ENCODE measurements at regions not wholly inside any gene's neighbourhood (a gene's known extent, or its start where the extent isn't known, plus 50 kb on each side); places are given as distances from the start of the nearest gene placed in this dataset.

DNA sequence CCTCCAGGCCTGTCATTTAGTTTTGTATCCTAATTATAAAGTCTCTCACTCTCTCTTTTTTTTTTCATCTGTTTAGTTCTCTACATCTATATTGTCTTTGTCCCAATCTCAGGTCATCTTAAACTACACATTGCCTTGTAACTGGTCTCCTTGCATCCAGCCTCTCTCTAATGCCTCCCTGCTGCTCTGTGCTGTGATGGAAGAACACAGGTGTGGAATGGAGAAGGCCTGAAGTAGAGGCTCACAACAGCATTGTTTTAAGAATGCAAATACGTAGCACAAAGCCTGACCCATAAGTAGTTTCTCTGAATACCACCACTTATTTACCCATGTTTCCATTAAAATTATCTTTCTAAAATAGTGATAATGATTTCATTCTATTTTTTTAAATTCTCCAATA, 108.8 kb upstream of the FRY start:
- no peak overlapping the region for H3K4me3 ChIP-seq (ENCODE audit: low read depth, low read length)
- DNase-seq (ENCODE audit: low read depth): no peak
- TF ChIP-seq, protein P1, sequence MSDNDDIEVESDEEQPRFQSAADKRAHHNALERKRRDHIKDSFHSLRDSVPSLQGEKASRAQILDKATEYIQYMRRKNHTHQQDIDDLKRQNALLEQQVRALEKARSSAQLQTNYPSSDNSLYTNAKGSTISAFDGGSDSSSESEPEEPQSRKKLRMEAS (IDR thresholded peaks at IDR 0.05; ENCODE audit: low read depth, low read length): no peak
- no peak for TF ChIP-seq POLR2A (IDR thresholded peaks at IDR 0.05; ENCODE audit: extremely low read depth, insufficient read length)
- no peak for TF ChIP-seq MYC (IDR thresholded peaks at IDR 0.05; ENCODE audit: low read depth, low read length)
- TF ChIP-seq, protein P2, sequence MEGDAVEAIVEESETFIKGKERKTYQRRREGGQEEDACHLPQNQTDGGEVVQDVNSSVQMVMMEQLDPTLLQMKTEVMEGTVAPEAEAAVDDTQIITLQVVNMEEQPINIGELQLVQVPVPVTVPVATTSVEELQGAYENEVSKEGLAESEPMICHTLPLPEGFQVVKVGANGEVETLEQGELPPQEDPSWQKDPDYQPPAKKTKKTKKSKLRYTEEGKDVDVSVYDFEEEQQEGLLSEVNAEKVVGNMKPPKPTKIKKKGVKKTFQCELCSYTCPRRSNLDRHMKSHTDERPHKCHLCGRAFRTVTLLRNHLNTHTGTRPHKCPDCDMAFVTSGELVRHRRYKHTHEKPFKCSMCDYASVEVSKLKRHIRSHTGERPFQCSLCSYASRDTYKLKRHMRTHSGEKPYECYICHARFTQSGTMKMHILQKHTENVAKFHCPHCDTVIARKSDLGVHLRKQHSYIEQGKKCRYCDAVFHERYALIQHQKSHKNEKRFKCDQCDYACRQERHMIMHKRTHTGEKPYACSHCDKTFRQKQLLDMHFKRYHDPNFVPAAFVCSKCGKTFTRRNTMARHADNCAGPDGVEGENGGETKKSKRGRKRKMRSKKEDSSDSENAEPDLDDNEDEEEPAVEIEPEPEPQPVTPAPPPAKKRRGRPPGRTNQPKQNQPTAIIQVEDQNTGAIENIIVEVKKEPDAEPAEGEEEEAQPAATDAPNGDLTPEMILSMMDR (IDR thresholded peaks at IDR 0.05; ENCODE audit: low read depth, low read length): no peak

DNA sequence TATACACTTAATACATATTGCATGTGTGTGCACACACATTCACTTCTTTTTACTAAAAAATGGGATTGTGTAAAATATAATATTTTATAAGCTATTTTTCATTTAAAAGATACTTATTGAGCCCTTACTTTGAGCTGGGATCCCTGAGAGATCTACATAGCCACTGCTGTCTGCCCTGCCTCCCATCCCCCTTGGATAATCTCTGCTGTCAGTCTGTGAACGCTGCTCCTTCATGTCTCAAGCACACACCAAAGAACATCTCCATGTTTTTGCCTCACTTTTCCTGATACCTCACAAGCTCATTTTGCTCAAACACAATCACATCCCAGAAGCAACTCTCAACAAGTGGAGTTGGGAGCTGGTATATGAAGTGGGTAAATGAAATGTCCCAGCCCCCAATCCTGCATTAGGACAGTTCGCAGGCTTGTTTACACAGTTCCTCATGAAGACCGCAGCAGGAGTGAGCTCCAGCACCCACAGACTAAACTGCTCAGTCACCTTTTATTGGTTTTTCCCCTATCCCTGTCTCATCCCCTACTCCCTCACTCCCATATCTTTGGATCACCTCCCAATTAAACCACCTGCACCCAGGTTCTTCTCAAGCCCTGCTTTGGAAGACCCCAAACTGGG, 108.3 kb upstream of the FRY start:
- TF ChIP-seq MYC (IDR thresholded peaks at IDR 0.05; ENCODE audit: low read depth, low read length) (no peak), POLR2A (IDR thresholded peaks at IDR 0.05; ENCODE audit: extremely low read depth, insufficient read length) (no peak)
- TF ChIP-seq, protein P1 (IDR thresholded peaks at IDR 0.05; ENCODE audit: low read depth, low read length): no peak
- TF ChIP-seq, protein P2 (IDR thresholded peaks at IDR 0.05; ENCODE audit: low read depth, low read length): no peak
- no peak for DNase-seq (ENCODE audit: low read depth)
- H3K4me3 ChIP-seq (ENCODE audit: low read depth, low read length): no peak overlapping the region

DNA sequence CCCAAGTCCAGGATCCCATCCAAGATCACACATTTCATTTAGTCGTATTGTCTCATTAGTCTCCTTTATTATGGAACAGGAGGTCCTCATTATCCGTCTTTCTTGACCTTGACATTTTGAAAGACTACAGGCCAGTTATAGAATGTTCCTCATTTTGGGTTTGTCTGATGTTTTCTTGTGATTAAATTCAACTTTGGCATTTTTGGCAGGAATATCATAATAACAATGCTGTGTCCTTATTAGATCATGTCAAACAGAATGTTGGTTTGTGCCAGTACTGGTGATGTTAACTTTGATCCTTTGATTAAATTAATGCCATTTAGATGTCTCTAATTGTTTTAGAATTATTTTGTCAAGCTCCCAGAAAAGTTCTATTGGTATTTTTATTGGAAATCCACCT, 106.5 kb upstream of the FRY start:
- DNase-seq (ENCODE audit: low read depth): no peak
- TF ChIP-seq POLR2A (IDR thresholded peaks at IDR 0.05; ENCODE audit: extremely low read depth, insufficient read length): no peak
- TF ChIP-seq, protein P1 (IDR thresholded peaks at IDR 0.05; ENCODE audit: low read depth, low read length): no peak
- TF ChIP-seq, protein P2 (IDR thresholded peaks at IDR 0.05; ENCODE audit: low read depth, low read length): no peak
- no peak overlapping the region for H3K4me3 ChIP-seq (ENCODE audit: low read depth, low read length)

DNA sequence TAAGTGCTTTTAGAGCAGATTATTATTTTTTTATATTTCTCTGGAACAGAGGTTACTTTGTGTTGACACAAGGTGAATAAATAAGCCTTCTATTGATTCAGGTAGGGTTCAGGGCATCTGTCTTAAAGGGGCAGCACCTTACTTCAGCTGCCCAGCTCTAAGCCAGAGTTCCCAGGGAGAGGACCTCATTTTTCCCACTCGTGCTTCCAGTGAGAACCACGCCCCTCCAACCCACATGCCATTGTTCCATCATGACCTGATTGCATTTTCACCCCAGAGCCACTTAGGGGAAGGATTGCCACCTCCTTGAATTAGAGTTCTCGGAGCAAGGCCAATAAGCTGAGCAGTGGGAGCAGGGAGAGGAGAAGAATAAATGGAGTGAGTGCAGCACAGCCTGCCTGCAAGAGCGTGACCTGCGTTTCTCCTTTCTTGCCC, 104.3 kb upstream of the FRY start:
- no peak for DNase-seq (ENCODE audit: low read depth)
- H3K4me3 ChIP-seq (ENCODE audit: low read depth, low read length): no peak overlapping the region
- no peak for TF ChIP-seq MYC (IDR thresholded peaks at IDR 0.05; ENCODE audit: low read depth, low read length)
- no peak for TF ChIP-seq POLR2A (IDR thresholded peaks at IDR 0.05; ENCODE audit: extremely low read depth, insufficient read length)
- TF ChIP-seq, protein P2 (IDR thresholded peaks at IDR 0.05; ENCODE audit: low read depth, low read length): no peak
- TF ChIP-seq, protein P1 (IDR thresholded peaks at IDR 0.05; ENCODE audit: low read depth, low read length): no peak

DNA sequence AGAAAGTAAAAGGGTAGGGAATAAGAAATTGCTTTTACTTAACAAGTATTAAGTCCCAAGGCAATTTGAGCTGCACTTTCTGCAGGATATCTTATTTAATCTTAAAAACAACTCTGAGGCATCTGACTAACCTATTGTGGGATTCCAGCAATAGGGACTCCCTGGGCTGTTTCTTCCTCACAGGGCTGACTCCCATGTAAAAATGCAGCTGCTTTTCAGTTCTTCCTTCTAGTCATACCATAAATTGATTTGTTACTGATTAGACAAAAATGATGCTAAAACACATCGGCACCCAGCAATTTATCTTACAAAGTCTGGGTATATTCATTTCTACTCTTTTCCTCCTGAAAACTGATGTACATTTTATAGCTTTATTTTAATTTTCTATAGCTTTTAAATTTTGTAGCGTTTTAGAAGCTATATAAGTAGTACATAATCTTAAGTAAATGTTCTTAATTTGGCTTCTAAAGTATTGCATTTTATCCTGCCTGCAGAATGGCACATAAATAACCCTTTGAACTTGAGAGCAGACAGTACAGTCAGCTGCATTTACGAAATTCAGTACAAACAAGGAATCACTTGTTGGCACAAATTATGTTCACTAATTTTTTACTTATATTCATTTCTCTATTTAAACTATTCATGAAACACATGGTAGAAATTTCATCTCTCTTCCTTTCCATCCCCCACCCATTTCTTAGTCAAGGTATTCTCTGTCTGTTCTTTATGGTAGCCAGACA, 102.4 kb upstream of the FRY start:
- TF ChIP-seq POLR2A (IDR thresholded peaks at IDR 0.05; ENCODE audit: extremely low read depth, insufficient read length): no peak
- DNase-seq (ENCODE audit: low read depth): no peak

DNA sequence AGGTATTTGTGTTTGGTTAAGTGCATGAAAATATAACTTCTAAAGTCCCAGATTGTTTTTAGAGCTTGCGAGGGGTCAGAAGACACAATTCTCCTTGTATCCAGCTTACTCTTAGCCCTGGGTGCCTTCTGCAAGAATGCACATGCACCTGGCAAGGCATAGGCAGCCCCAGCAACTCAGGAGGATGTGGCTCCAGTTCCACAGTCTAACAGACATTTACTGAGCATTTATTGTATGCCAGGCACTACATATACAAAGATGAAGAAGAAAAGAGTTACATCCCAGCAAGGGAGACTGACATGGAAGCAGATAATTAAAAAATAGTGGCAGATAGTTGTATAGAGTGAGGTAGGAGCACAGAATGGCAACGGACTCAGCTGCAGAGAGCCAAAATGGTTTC, 101.1 kb upstream of the FRY start:
- DNase-seq (ENCODE audit: low read depth): no peak
- no peak for TF ChIP-seq MYC (IDR thresholded peaks at IDR 0.05; ENCODE audit: low read depth, low read length)
- TF ChIP-seq, protein P2 (IDR thresholded peaks at IDR 0.05; ENCODE audit: low read depth, low read length): no peak
- no peak for TF ChIP-seq POLR2A (IDR thresholded peaks at IDR 0.05; ENCODE audit: extremely low read depth, insufficient read length)
- TF ChIP-seq, protein P1 (IDR thresholded peaks at IDR 0.05; ENCODE audit: low read depth, low read length): no peak
- no peak overlapping the region for H3K4me3 ChIP-seq (ENCODE audit: low read depth, low read length)

More for the DNA sequence above, 102.4 kb upstream of the FRY start:
- H3K4me3 ChIP-seq (ENCODE audit: low read depth, low read length): no peak overlapping the region

Data from NB4 (cell line).